ENCODE measurements at regions not wholly inside any gene's neighbourhood (a gene's known extent, or its start where the extent isn't known, plus 50 kb on each side); places are given as distances from the start of the nearest gene placed in this dataset.

DNA sequence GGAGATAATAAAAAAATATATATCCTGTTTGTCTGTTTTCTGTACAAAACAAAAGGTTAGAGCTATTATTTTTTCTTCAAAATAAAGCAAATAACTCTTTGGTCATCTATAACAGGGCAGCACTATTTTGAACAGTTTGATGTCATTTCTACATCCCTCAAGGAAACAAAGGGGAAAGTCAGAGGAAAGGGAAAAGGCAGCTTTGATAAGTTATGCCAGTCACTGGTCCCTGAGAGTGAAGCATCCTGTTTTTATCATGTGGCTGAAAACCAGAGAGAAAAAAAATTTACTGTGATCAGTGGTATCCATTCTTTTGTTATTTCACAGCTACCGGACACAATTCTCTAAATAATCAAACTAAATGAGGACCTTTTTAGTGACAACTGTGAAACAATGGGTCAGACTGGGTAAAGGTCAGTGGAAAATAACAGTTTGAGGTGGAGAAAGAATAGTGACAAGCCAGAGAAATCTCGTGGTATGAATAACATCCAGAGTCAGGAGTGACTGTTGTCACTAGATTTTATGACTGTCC, 356.0 kb downstream of the HDGFL1 start:
- TF ChIP-seq, protein P1, sequence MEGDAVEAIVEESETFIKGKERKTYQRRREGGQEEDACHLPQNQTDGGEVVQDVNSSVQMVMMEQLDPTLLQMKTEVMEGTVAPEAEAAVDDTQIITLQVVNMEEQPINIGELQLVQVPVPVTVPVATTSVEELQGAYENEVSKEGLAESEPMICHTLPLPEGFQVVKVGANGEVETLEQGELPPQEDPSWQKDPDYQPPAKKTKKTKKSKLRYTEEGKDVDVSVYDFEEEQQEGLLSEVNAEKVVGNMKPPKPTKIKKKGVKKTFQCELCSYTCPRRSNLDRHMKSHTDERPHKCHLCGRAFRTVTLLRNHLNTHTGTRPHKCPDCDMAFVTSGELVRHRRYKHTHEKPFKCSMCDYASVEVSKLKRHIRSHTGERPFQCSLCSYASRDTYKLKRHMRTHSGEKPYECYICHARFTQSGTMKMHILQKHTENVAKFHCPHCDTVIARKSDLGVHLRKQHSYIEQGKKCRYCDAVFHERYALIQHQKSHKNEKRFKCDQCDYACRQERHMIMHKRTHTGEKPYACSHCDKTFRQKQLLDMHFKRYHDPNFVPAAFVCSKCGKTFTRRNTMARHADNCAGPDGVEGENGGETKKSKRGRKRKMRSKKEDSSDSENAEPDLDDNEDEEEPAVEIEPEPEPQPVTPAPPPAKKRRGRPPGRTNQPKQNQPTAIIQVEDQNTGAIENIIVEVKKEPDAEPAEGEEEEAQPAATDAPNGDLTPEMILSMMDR (IDR thresholded peaks at IDR 0.05; ENCODE audit: low read depth, low read length, poor library complexity, severe bottlenecking), result no peak
- no peak for TF ChIP-seq EZH2phosphoT487 (IDR thresholded peaks at IDR 0.05; ENCODE audit: borderline replicate concordance, low read length)

Measured in DOHH2 (cell line).